ENCODE measurements at regions not wholly inside any gene's neighbourhood (a gene's known extent, or its start where the extent isn't known, plus 50 kb on each side); places are given as distances from the start of the nearest gene placed in this dataset.

DNA sequence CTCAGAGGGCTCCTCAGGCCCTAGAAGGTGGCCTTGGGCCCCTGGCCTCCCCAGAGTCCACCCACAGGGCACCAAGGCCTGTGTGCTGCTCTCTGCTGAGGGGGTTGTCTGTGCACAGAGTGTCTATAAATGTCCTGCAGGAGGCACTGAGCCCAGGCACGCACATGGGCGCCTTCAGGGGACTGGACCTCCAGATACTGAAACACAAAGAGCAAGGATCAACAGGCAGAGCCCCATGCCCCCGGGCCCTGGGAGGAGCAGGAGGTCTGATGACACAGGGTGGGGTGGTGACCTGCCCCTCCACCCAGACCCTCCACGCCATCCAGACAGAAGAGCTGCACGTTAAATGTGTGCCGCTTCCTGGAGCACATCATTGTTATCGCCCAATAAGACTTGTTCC, 64.6 kb upstream of the SIMC1 start:
- peak; percentile 60 for DNase-seq (ENCODE audit: low spot score)

DNA sequence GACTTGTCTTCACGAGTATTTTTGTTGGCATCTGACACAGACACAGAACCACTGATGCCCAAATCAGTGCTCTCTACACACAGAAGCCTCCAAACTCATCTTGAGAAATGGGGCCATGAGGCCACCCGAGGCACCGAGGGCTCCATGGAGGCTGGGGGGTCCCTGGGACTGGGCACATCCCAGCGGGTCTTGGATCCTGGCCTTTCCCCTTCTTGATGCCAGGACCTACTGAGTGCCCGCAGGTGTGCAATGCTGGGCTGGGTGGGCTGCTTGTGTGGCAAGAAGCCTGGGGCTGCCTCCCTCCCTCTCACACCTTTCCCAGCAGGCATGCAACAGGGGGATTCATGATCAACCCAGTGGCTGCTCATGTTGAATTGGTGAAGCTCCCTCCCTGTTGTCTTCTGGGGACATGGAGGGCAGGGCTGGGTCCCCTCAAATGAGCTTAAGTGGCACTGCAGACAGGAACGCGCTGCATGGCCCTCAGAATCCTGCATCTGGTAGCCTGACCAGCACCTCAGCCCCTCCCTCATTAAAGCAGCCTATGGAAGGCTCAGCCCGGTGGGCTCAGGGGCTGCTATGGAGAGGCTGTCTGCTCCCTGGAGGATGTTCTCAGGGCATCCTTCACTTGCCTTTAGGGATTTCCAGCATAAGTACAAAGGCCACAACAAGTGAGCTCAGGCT, 63.7 kb upstream of the SIMC1 start:
- Histone ChIP-seq H3K36me3 (ENCODE audit: low read depth) (no peaks in the 10 kb centered on the region), H3K4me1 (ENCODE audit: insufficient read depth, poor library complexity, severe bottlenecking) (no peaks in the 10 kb centered on the region), H3K4me3 (ENCODE audit: severe bottlenecking) (no peak overlapping the region), H3K27ac (ENCODE audit: poor library complexity, severe bottlenecking) (no peak overlapping the region), H3K9me3 (ENCODE audit: severe bottlenecking) (no peaks in the 10 kb centered on the region), H3K27me3 (ENCODE audit: insufficient read depth, poor library complexity, severe bottlenecking) (no peaks in the 10 kb centered on the region)
- TF ChIP-seq, protein P1, sequence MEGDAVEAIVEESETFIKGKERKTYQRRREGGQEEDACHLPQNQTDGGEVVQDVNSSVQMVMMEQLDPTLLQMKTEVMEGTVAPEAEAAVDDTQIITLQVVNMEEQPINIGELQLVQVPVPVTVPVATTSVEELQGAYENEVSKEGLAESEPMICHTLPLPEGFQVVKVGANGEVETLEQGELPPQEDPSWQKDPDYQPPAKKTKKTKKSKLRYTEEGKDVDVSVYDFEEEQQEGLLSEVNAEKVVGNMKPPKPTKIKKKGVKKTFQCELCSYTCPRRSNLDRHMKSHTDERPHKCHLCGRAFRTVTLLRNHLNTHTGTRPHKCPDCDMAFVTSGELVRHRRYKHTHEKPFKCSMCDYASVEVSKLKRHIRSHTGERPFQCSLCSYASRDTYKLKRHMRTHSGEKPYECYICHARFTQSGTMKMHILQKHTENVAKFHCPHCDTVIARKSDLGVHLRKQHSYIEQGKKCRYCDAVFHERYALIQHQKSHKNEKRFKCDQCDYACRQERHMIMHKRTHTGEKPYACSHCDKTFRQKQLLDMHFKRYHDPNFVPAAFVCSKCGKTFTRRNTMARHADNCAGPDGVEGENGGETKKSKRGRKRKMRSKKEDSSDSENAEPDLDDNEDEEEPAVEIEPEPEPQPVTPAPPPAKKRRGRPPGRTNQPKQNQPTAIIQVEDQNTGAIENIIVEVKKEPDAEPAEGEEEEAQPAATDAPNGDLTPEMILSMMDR (IDR thresholded peaks at IDR 0.05; ENCODE audit: poor library complexity, severe bottlenecking): no peak
- DNase-seq (ENCODE audit: low spot score): peak; percentile 52
- no peak for ATAC-seq (ENCODE audit: low read depth)

More for the DNA sequence above, 64.6 kb upstream of the SIMC1 start:
- TF ChIP-seq, protein P1 (IDR thresholded peaks at IDR 0.05; ENCODE audit: poor library complexity, severe bottlenecking): no peak
- no peaks in the 10 kb centered on the region for H3K4me1 ChIP-seq (ENCODE audit: insufficient read depth, poor library complexity, severe bottlenecking)
- no peaks in the 10 kb centered on the region for H3K9me3 ChIP-seq (ENCODE audit: severe bottlenecking)
- ATAC-seq (ENCODE audit: low read depth): no peak
- H3K4me3 ChIP-seq (ENCODE audit: severe bottlenecking): no peak overlapping the region
- H3K36me3 ChIP-seq (ENCODE audit: low read depth): no peaks in the 10 kb centered on the region
- H3K27me3 ChIP-seq (ENCODE audit: insufficient read depth, poor library complexity, severe bottlenecking): no peaks in the 10 kb centered on the region
- no peak overlapping the region for H3K27ac ChIP-seq (ENCODE audit: poor library complexity, severe bottlenecking)

DNA sequence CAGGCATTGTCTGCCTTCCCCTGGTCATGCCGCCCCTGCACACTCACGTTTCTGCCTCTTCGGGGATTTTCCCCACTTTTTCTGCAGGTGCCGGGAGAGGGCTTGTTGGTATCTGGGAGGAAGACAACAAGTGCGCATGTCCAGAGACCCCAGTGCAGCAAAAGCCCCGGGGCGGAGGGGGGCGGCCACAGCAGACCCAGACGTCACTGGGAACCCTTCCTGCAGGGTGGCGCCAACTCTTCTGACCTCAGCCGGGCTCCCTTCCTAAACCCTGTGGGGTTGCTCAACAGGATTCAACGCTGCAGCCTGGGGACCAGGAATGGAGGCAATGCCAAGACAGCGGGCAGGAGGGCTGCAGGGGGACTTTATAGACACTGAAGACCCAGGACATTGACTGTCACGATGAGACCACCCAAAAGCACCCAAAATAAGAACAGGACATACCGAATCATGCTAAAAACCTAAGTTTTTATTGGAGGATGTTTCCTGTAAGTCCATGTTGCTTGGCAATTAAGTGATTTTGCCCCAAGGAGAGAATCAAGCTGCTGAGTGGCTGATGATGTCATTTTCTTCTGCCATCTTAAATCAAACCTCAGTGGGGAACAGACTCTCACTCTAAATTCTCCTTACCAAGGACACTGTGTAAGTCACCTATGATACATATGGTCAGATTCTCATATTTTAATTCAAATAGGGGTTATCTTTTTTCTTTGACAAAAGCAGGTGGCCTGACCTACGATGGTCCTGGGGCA, 62.9 kb upstream of the SIMC1 start:
- no peaks in the 10 kb centered on the region for H3K36me3 ChIP-seq (ENCODE audit: low read depth)
- no peak overlapping the region for H3K4me3 ChIP-seq (ENCODE audit: severe bottlenecking)
- no peak for ATAC-seq (ENCODE audit: low read depth)
- TF ChIP-seq, protein P1 (IDR thresholded peaks at IDR 0.05; ENCODE audit: poor library complexity, severe bottlenecking): no peak
- no peak overlapping the region for H3K27ac ChIP-seq (ENCODE audit: poor library complexity, severe bottlenecking)
- H3K9me3 ChIP-seq (ENCODE audit: severe bottlenecking): no peaks in the 10 kb centered on the region
- peak; percentile 52 for DNase-seq (ENCODE audit: low spot score)
- H3K27me3 ChIP-seq (ENCODE audit: insufficient read depth, poor library complexity, severe bottlenecking): no peaks in the 10 kb centered on the region
- H3K4me1 ChIP-seq (ENCODE audit: insufficient read depth, poor library complexity, severe bottlenecking): no peaks in the 10 kb centered on the region

DNA sequence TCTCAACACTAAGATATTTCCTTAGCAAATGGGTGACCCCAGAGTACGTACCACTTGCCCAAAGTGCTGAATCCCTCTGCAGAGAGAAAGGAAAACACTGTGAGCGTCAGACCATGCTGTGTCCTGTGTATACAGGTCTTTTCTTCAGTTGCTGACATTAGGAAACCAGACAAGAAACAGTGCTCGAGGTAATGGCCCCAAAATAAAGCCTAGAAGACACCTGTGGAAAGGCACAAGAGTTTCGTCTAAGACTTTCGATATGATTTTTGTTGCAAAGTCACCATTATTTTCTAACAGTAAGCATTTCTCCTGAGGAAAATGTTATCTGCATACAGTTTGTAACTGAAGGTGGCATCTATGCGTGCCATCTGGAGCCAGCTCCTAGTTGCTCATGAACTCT, 62.0 kb upstream of the SIMC1 start:
- Histone ChIP-seq H3K4me3 (ENCODE audit: severe bottlenecking) (no peak overlapping the region), H3K36me3 (ENCODE audit: low read depth) (no peaks in the 10 kb centered on the region), H3K4me1 (ENCODE audit: insufficient read depth, poor library complexity, severe bottlenecking) (no peaks in the 10 kb centered on the region), H3K9me3 (ENCODE audit: severe bottlenecking) (no peaks in the 10 kb centered on the region), H3K27ac (ENCODE audit: poor library complexity, severe bottlenecking) (no peak overlapping the region), H3K27me3 (ENCODE audit: insufficient read depth, poor library complexity, severe bottlenecking) (no peaks in the 10 kb centered on the region)
- no peak for ATAC-seq (ENCODE audit: low read depth)
- DNase-seq (ENCODE audit: low spot score): no peak
- TF ChIP-seq, protein P1 (IDR thresholded peaks at IDR 0.05; ENCODE audit: poor library complexity, severe bottlenecking): no peak

DNA sequence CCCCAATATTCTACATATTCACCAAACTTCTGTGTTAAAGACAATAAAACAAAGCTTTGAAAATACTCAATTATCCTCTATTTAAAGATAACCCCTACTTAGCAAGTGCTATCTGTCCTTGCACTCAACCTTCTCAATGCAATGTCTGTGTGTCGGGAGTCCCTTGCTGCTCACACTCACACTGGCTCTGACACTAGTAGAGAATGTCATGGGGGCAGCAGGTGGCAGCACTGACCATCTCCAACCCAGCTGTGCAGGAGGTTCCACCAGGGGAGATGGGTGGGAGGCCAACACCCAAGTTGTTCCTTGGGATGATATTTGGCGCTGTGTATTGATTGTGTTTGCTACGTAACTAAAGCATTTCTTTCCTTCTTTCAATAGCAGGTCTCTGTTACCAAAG, 59.4 kb upstream of the SIMC1 start:
- no peaks in the 10 kb centered on the region for H3K9me3 ChIP-seq (ENCODE audit: severe bottlenecking)

More for the DNA sequence above, 59.4 kb upstream of the SIMC1 start:
- TF ChIP-seq, protein P1 (IDR thresholded peaks at IDR 0.05; ENCODE audit: poor library complexity, severe bottlenecking): peak; percentile 18
- H3K27ac ChIP-seq (ENCODE audit: poor library complexity, severe bottlenecking): no peak overlapping the region
- ATAC-seq (ENCODE audit: low read depth) (no peak), DNase-seq (ENCODE audit: low spot score) (no peak)
- H3K27me3 ChIP-seq (ENCODE audit: insufficient read depth, poor library complexity, severe bottlenecking): no peaks in the 10 kb centered on the region
- no peaks in the 10 kb centered on the region for H3K36me3 ChIP-seq (ENCODE audit: low read depth)
- H3K4me3 ChIP-seq (ENCODE audit: severe bottlenecking): no peak overlapping the region
- H3K4me1 ChIP-seq (ENCODE audit: insufficient read depth, poor library complexity, severe bottlenecking): no peaks in the 10 kb centered on the region

Data from RWPE2 (cell line).